NT2/D1 (cell line): ENCODE measurements at regions not wholly inside any gene's neighbourhood (a gene's known extent, or its start where the extent isn't known, plus 50 kb on each side); places are given as distances from the start of the nearest gene placed in this dataset.

Source experiments
- DNase-seq: peaks from one replicate; pipeline ENCODE4 v3.0.0-alpha.2; 2011; ENCODE audit warnings: low read depth, low spot score
- H3K27me3 ChIP-seq: 2 replicates; pipeline ENCODE4 v1.6.0; 2011; ENCODE audit warnings: mild to moderate bottlenecking; ENCODE audit not compliant: insufficient read length, insufficient read depth
- H3K36me3 ChIP-seq: 2 replicates; pipeline ENCODE4 v1.6.1; 2011; ENCODE audit warnings: mild to moderate bottlenecking, low read length, mixed read lengths; ENCODE audit not compliant: insufficient read depth, insufficient read length
- H3K4me1 ChIP-seq: 2 replicates; pipeline ENCODE4 v1.5.1; 2011; ENCODE audit not compliant: insufficient read depth, insufficient read length
- H3K4me3 ChIP-seq: 2 replicates; pipeline ENCODE4 v1.5.1; 2011; ENCODE audit warnings: low read depth; ENCODE audit not compliant: insufficient read length
- H3K9ac ChIP-seq: 2 replicates; pipeline ENCODE4 v1.6.0; 2011; ENCODE audit warnings: low read depth; ENCODE audit not compliant: insufficient read length
- H3K9me3 ChIP-seq: 2 replicates; pipeline ENCODE4 v1.5.1; 2011; ENCODE audit warnings: mild to moderate bottlenecking, low read length; ENCODE audit not compliant: insufficient read depth
- SUZ12 ChIP-seq: IDR thresholded peaks from 2 replicates; pipeline ENCODE4 v1.6.1; 2011; ENCODE audit not compliant: insufficient read length, insufficient read depth; ENCODE audit errors: extremely low read depth
- YY1 ChIP-seq: IDR thresholded peaks from 2 replicates; pipeline ENCODE4 v1.6.1; 2011; ENCODE audit not compliant: insufficient read length, insufficient read depth
- ZNF274 ChIP-seq: IDR thresholded peaks from 2 replicates; pipeline ENCODE4 v1.6.1; 2011; ENCODE audit warnings: mild to moderate bottlenecking, low read depth, low read length

- Histone ChIP-seq H3K9me3 (no peaks in the 10 kb centered on the region), H3K4me1 (no peaks in the 10 kb centered on the region), H3K4me3 (no peak overlapping the region), H3K27me3 (no peaks in the 10 kb centered on the region), H3K36me3 (no peaks in the 10 kb centered on the region), H3K9ac (no peak overlapping the region)
- no peak for TF ChIP-seq ZNF274
- TF ChIP-seq SUZ12 = no peak
- no peak for TF ChIP-seq YY1
- DNase-seq = no peak
Observed at GRCh38 chr4:119829326-119829725, 200.7 kb upstream of the PDE5A start.

- Histone ChIP-seq H3K9me3 (no peaks in the 10 kb centered on the region), H3K9ac (no peak overlapping the region), H3K36me3 (no peaks in the 10 kb centered on the region), H3K27me3 (no peaks in the 10 kb centered on the region), H3K4me3 (no peak overlapping the region), H3K4me1 (no peaks in the 10 kb centered on the region)
- TF ChIP-seq ZNF274 (no peak), SUZ12 (no peak), YY1 (no peak)
- DNase-seq = no peak
Observed at GRCh38 chr4:119825696-119826095, 197.1 kb upstream of the PDE5A start.

GRCh38 chr4:119823891-119824290, 195.3 kb upstream of the PDE5A start:
- Histone ChIP-seq H3K27me3 (no peaks in the 10 kb centered on the region), H3K36me3 (no peaks in the 10 kb centered on the region), H3K9ac (no peak overlapping the region), H3K4me1 (no peaks in the 10 kb centered on the region), H3K9me3 (no peaks in the 10 kb centered on the region), H3K4me3 (no peak overlapping the region)
- DNase-seq = no peak
- TF ChIP-seq YY1 = no peak
- no peak for TF ChIP-seq SUZ12
- no peak for TF ChIP-seq ZNF274

- H3K27me3 ChIP-seq = no peaks in the 10 kb centered on the region
- no peaks in the 10 kb centered on the region for H3K4me1 ChIP-seq
- TF ChIP-seq YY1 (no peak), SUZ12 (no peak), ZNF274 (no peak)
- DNase-seq = no peak
- no peaks in the 10 kb centered on the region for H3K9me3 ChIP-seq
- no peak overlapping the region for H3K9ac ChIP-seq
- H3K36me3 ChIP-seq = no peaks in the 10 kb centered on the region
- no peak overlapping the region for H3K4me3 ChIP-seq
Observed at GRCh38 chr4:119823045-119823444, 194.4 kb upstream of the PDE5A start.

- TF ChIP-seq ZNF274 (no peak), YY1 (no peak), SUZ12 (no peak)
- DNase-seq = no peak
- H3K36me3 ChIP-seq = no peaks in the 10 kb centered on the region
- H3K9me3 ChIP-seq = no peaks in the 10 kb centered on the region
- no peak overlapping the region for H3K9ac ChIP-seq
- H3K4me1 ChIP-seq = no peaks in the 10 kb centered on the region
- no peaks in the 10 kb centered on the region for H3K27me3 ChIP-seq
- H3K4me3 ChIP-seq = no peak overlapping the region
Observed at GRCh38 chr4:119816473-119816872, 187.9 kb upstream of the PDE5A start.

GRCh38 chr4:119810001-119810400, 181.4 kb upstream of the PDE5A start:
- DNase-seq = no peak
- H3K27me3 ChIP-seq = no peaks in the 10 kb centered on the region
- TF ChIP-seq YY1 = no peak
- TF ChIP-seq SUZ12 = no peak
- TF ChIP-seq ZNF274 = no peak
- H3K36me3 ChIP-seq = no peaks in the 10 kb centered on the region
- no peak overlapping the region for H3K9ac ChIP-seq
- H3K9me3 ChIP-seq = no peaks in the 10 kb centered on the region
- H3K4me3 ChIP-seq = no peak overlapping the region
- H3K4me1 ChIP-seq = no peaks in the 10 kb centered on the region

GRCh38 chr4:119804404-119804803, 175.8 kb upstream of the PDE5A start:
- no peak for DNase-seq
- TF ChIP-seq SUZ12 (no peak), ZNF274 (no peak), YY1 (no peak)
- Histone ChIP-seq H3K4me3 (no peak overlapping the region), H3K27me3 (no peaks in the 10 kb centered on the region), H3K36me3 (no peaks in the 10 kb centered on the region), H3K9me3 (no peaks in the 10 kb centered on the region), H3K9ac (no peak overlapping the region), H3K4me1 (no peaks in the 10 kb centered on the region)

- TF ChIP-seq ZNF274 = no peak
- TF ChIP-seq SUZ12 = no peak
- no peak for TF ChIP-seq YY1
- DNase-seq = no peak
- no peak overlapping the region for H3K4me3 ChIP-seq
- H3K27me3 ChIP-seq = no peaks in the 10 kb centered on the region
- no peaks in the 10 kb centered on the region for H3K4me1 ChIP-seq
- no peaks in the 10 kb centered on the region for H3K36me3 ChIP-seq
- H3K9me3 ChIP-seq = no peaks in the 10 kb centered on the region
- H3K9ac ChIP-seq = no peak overlapping the region
Observed at GRCh38 chr4:119797238-119797894, 168.8 kb upstream of the PDE5A start.
